ENCODE measurements at regions not wholly inside any gene's neighbourhood (a gene's known extent, or its start where the extent isn't known, plus 50 kb on each side); places are given as distances from the start of the nearest gene placed in this dataset.

- no peak for TF ChIP-seq CTCF (IDR thresholded peaks at IDR 0.05)
- TF ChIP-seq POLR2AphosphoS5 (IDR thresholded peaks at IDR 0.05): no peak
- TF ChIP-seq POLR2A (IDR thresholded peaks at IDR 0.05): no peak
Measured at GRCh38 chr12:45580356-45580969, 149.0 kb upstream of the ARID2 start.

All from sigmoid colon (tissue), 4 donors.